ENCODE measurements at regions not wholly inside any gene's neighbourhood (a gene's known extent, or its start where the extent isn't known, plus 50 kb on each side); places are given as distances from the start of the nearest gene placed in this dataset.

DNA sequence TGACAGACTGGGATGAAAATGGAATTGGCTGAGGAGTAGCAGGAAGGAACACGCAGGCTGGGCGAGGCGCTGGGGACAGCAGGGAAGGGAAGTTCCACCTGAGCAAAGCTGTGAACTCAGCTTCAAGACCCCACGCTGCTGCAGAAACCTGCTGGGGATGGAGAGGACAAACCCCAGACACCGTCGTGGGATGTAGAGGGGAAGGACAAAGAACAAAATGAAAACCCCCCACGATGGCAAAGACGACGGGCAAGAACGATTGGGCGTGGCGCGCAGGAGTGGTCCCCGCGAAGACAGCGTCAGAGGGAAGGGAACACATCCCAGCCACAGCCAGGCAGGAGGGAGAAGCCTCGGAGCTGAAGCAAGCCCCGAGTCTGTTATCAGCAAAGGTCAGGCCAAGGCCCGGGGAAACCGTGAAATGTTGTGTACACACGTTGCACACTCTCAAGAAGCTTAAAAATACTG lies 222.9 kb downstream of the NDUFA10 start:
- H3K4me2 ChIP-seq (ENCODE audit: control insufficient read depth, insufficient read depth): no peak overlapping the region
- H3K9ac ChIP-seq (ENCODE audit: control insufficient read depth, insufficient read depth, low read length): no peak overlapping the region
- DNase-seq (ENCODE audit: low read depth, low spot score) (no peak), ATAC-seq (no peak), FAIRE-seq (no peak)
- RAD21 ChIA-PET (ENCODE audit: unreplicated experiment): no interaction called here
- H2AFZ ChIP-seq (ENCODE audit: control insufficient read depth, low read depth, low read length): no peak overlapping the region
- no peaks in the 10 kb centered on the region for H3K9me3 ChIP-seq (replicated peaks; ENCODE audit: control insufficient read depth, insufficient read depth, low read length)
- no peak overlapping the region for H3K27ac ChIP-seq (ENCODE audit: control insufficient read depth, insufficient read depth)
- CTCF ChIA-PET: no interaction called here
- no peaks in the 10 kb centered on the region for H3K79me2 ChIP-seq (ENCODE audit: control insufficient read depth, insufficient read depth, low read length)
- TF ChIP-seq, protein P1, sequence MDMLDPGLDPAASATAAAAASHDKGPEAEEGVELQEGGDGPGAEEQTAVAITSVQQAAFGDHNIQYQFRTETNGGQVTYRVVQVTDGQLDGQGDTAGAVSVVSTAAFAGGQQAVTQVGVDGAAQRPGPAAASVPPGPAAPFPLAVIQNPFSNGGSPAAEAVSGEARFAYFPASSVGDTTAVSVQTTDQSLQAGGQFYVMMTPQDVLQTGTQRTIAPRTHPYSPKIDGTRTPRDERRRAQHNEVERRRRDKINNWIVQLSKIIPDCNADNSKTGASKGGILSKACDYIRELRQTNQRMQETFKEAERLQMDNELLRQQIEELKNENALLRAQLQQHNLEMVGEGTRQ (IDR thresholded peaks at IDR 0.05; ENCODE audit: borderline replicate concordance, low read depth, low read length): no peak
- TF ChIP-seq USF1 (IDR thresholded peaks at IDR 0.05; ENCODE audit: borderline replicate concordance, extremely low read length, insufficient read depth, low read depth, low read length): no peak
- no peak for TF ChIP-seq HDAC2 (IDR thresholded peaks at IDR 0.05)
- TF ChIP-seq, protein P2, sequence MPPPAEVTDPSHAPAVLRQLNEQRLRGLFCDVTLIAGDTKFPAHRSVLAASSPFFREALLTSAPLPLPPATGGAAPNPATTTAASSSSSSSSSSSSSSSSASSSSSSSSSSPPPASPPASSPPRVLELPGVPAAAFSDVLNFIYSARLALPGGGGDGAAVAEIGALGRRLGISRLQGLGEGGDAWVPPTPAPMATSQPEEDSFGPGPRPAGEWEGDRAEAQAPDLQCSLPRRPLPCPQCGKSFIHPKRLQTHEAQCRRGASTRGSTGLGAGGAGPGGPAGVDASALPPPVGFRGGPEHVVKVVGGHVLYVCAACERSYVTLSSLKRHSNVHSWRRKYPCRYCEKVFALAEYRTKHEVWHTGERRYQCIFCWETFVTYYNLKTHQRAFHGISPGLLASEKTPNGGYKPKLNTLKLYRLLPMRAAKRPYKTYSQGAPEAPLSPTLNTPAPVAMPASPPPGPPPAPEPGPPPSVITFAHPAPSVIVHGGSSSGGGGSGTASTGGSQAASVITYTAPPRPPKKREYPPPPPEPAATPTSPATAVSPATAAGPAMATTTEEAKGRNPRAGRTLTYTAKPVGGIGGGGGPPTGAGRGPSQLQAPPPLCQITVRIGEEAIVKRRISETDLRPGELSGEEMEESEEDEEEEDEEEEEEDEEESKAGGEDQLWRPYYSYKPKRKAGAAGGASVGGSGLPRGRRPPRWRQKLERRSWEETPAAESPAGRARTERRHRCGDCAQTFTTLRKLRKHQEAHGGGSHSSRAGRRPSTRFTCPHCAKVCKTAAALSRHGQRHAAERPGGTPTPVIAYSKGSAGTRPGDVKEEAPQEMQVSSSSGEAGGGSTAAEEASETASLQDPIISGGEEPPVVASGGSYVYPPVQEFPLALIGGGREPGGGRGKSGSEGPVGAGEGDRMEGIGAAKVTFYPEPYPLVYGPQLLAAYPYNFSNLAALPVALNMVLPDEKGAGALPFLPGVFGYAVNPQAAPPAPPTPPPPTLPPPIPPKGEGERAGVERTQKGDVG (CRISPR knock-in tag; IDR thresholded peaks at IDR 0.05): no peak
- H3K36me3 ChIP-seq (ENCODE audit: control insufficient read depth in 2 of 2, insufficient read depth in 2 of 2, low read length in 1 of 2): no peaks in the 10 kb centered on the region
- no peaks in the 10 kb centered on the region for H3K4me1 ChIP-seq (ENCODE audit: control insufficient read depth, insufficient read depth, low read length)
- intact Hi-C loops (cut with micrococcal nuclease; ENCODE audit: unreplicated experiment): no loop called here
- BruUV-seq (replicated peaks): no TSS peak
- in situ Hi-C loops (cut with MboI): no loop called here
- POLR2A ChIA-PET: no interaction called here
- 56% methylated on average over 21 of the region's 21 CpGs for WGBS (ENCODE audit: insufficient coverage, insufficient replicate concordance, low lambda C conversion rate, missing lambda C conversion rate)
- H3K27me3 ChIP-seq (replicated peaks in 1 of 2; ENCODE audit: control insufficient read depth in 2 of 2, insufficient read depth in 2 of 2, low read length in 1 of 2): no peaks in the 10 kb centered on the region
- no peak overlapping the region for H3K4me3 ChIP-seq
- H4K20me1 ChIP-seq (ENCODE audit: control insufficient read depth, insufficient read depth): no peaks in the 10 kb centered on the region
- SMC1A ChIA-PET (ENCODE audit: uncharacterized antibody, unreplicated experiment): no interaction called here

All from GM12878 (cell line).